H1 (cell line): ENCODE measurements at regions not wholly inside any gene's neighbourhood (a gene's known extent, or its start where the extent isn't known, plus 50 kb on each side); places are given as distances from the start of the nearest gene placed in this dataset.

ENCODE experiments used
- CTCF ChIP-seq, 3 experiments: IDR thresholded peaks; 1 replicate in 2 of 3; 2 replicates in 1 of 3; pipeline versions ENCODE4 v1.5.1 to v1.6.1; 2011; ENCODE audit warnings: low read length in 3 of 3, mild to moderate bottlenecking in 3 of 3, inconsistent platforms in 2 of 3, low read depth in 1 of 3, moderate library complexity in 1 of 3; ENCODE audit not compliant: insufficient read depth in 1 of 3; ENCODE audit errors: control extremely low read depth in 1 of 3
- EZH2 ChIP-seq: fragments of 200-600 bp; sonication (generic); IDR thresholded peaks from 2 replicates; pipeline ENCODE4 v1.7.1; 2012; ENCODE audit warnings: low read depth, mild to moderate bottlenecking, moderate library complexity, low read length, inconsistent platforms; ENCODE audit not compliant: severe bottlenecking
- HDAC2 ChIP-seq, 2 experiments: fragments of 300-600 bp in 1 of 2; sonication (generic) in 1 of 2; IDR thresholded peaks; 2 replicates each; pipeline ENCODE4 v1.6.1; 2011 to 2012; ENCODE audit warnings: low read depth in 2 of 2, low read length in 2 of 2, mild to moderate bottlenecking in 2 of 2, moderate library complexity in 2 of 2, borderline replicate concordance in 1 of 2, inconsistent platforms in 1 of 2
- JUN ChIP-seq: IDR thresholded peaks from 2 replicates; pipeline ENCODE4 v1.6.1; 2011; ENCODE audit warnings: low read depth, mild to moderate bottlenecking, improper control_type of control experiment, low read length
- MAX ChIP-seq: IDR thresholded peaks from 2 replicates; pipeline ENCODE4 v1.6.1; 2012; ENCODE audit warnings: inconsistent platforms
- POLR2A ChIP-seq, 2 experiments: IDR thresholded peaks; 1 replicate in 1 of 2; 2 replicates in 1 of 2; pipeline ENCODE4 v1.6.1; 2011; ENCODE audit warnings: low read depth in 2 of 2, low read length in 2 of 2, mild to moderate bottlenecking in 2 of 2; ENCODE audit errors: control extremely low read depth in 1 of 2
- RBBP5 ChIP-seq: IDR thresholded peaks from 2 replicates; pipeline ENCODE4 v1.7.1; 2012; ENCODE audit warnings: low read depth, mild to moderate bottlenecking, inconsistent platforms, low read length, moderate library complexity, borderline replicate concordance
- TAF1 ChIP-seq: IDR thresholded peaks from 2 replicates; pipeline ENCODE4 v1.6.1; 2011; ENCODE audit warnings: mild to moderate bottlenecking, low read depth, low read length
- ZNF274 ChIP-seq: IDR thresholded peaks from 2 replicates; pipeline ENCODE4 v1.7.0; 2012; ENCODE audit warnings: low read length, borderline replicate concordance; ENCODE audit errors: extremely low read depth

GRCh38 chr22:48253573-48253972 lies 1491.1 kb downstream of the TBC1D22A start:
- TF ChIP-seq CTCF (IDR thresholded peaks at IDR 0.05; ENCODE audit: control extremely low read depth in 1 of 3, insufficient read depth in 1 of 3, low read depth in 1 of 3, low read length in 3 of 3) (no peak), ZNF274 (no peak), RBBP5 (no peak), MAX (no peak), TAF1 (no peak), POLR2A (IDR thresholded peaks at IDR 0.05; ENCODE audit: control extremely low read depth in 1 of 2, low read depth in 2 of 2, low read length in 2 of 2) (no peak), EZH2 (no peak), JUN (no peak), HDAC2 (IDR thresholded peaks at IDR 0.05; ENCODE audit: borderline replicate concordance in 1 of 2, low read depth in 2 of 2, low read length in 2 of 2) (no peak)
